ENCODE measurements at regions not wholly inside any gene's neighbourhood (a gene's known extent, or its start where the extent isn't known, plus 50 kb on each side); places are given as distances from the start of the nearest gene placed in this dataset.

GRCh38 chr14:55807881-55808379 is 227.9 kb downstream of the KTN1 start:
- TF ChIP-seq, protein P1, sequence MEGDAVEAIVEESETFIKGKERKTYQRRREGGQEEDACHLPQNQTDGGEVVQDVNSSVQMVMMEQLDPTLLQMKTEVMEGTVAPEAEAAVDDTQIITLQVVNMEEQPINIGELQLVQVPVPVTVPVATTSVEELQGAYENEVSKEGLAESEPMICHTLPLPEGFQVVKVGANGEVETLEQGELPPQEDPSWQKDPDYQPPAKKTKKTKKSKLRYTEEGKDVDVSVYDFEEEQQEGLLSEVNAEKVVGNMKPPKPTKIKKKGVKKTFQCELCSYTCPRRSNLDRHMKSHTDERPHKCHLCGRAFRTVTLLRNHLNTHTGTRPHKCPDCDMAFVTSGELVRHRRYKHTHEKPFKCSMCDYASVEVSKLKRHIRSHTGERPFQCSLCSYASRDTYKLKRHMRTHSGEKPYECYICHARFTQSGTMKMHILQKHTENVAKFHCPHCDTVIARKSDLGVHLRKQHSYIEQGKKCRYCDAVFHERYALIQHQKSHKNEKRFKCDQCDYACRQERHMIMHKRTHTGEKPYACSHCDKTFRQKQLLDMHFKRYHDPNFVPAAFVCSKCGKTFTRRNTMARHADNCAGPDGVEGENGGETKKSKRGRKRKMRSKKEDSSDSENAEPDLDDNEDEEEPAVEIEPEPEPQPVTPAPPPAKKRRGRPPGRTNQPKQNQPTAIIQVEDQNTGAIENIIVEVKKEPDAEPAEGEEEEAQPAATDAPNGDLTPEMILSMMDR (IDR thresholded peaks at IDR 0.05), result no peak
- TF ChIP-seq POLR2A (IDR thresholded peaks at IDR 0.05), result no peak
